ENCODE measurements at regions not wholly inside any gene's neighbourhood (a gene's known extent, or its start where the extent isn't known, plus 50 kb on each side); places are given as distances from the start of the nearest gene placed in this dataset.

DNA sequence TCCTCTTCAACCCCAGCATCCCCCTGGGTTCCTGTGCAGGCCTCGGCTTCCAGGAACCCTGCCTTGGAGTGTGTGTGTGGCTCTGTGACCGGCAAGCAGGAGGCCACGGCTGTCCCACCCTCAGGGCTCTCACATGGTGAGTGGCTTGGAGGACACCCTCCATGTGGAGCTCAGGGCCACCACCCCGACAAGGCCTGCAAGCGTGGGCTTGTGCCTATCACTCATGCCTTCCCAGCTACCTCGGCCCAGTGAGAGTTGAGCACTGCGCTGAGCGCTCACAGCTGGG lies 76.7 kb downstream of the DACT2 start:
- TF ChIP-seq POU2F2 (IDR thresholded peaks at IDR 0.05; ENCODE audit: low read depth, low read length) (no peak), POLR2AphosphoS5 (IDR thresholded peaks at IDR 0.05; ENCODE audit: low read depth, low read length) (no peak), POLR2A (IDR thresholded peaks at IDR 0.05; ENCODE audit: low read depth, low read length) (no peak), SPI1 (IDR thresholded peaks at IDR 0.05; ENCODE audit: low read depth, low read length) (no peak)
